GM18873 (cell line): ENCODE measurements at regions not wholly inside any gene's neighbourhood (a gene's known extent, or its start where the extent isn't known, plus 50 kb on each side); places are given as distances from the start of the nearest gene placed in this dataset.

ENCODE experiments used
- ATAC-seq: cut with Tn5 transposase; IDR thresholded peaks from one replicate; pipeline ENCODE4 v1.9.1; 2021; ENCODE audit warnings: mild to moderate bottlenecking, moderate library complexity, moderate number of reproducible peaks; ENCODE audit not compliant: unreplicated experiment, low FRiP score

DNA sequence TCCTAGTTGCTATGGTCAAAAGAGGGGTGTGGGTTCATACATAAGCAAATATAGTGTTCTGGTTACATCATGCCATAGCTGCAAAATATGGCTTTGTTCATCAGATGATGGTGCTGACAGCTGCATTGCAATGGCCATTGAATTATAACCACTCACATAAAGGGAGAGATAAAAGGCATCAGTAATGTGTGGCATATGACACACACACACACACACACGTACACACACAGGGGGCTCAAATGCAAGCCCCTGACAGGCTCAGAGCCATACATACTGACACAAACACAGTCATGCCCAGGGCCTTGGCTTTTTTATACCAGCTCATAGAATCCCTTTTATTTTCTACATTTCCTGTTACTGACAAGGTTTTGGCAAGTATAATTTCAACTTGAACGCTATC lies 698.9 kb downstream of the BCL11B start:
- ATAC-seq, result no peak

DNA sequence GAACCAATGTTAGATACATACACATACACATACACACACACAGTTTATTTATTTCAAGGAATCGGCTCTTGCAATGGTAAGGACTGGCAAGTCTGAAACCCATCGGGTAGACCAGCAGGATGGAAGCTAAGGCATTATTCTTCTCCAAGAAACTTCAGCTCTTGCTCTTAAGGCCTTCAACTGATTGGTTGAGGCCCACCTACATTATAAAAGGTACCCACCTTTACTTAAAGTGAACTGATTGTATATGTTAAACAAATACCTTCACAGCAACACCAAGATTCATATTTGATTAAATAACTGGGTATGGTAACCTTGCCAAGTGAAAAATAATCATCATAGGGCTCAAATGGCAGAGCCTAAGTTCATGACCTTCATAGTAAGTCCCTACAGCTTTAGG lies 695.5 kb downstream of the BCL11B start:
- no peak for ATAC-seq

DNA sequence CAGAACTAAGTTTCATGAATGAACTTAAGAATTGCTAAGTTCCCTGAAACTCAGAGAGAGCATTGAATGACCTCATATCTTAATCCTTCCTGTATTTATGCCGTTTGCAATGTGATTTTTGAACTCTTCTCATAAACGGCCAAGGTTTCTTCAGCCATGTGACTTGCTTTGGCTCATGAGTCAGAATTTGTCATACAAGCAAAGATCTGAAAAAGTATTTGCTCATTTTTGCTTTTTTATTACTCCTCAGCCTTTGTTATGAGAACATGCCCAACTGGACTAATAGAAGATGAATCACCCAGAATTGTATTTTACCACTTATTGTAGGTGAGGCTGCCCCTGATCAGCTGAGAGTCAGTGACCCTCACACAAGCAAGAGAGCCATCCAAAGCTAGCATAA lies 693.8 kb downstream of the BCL11B start:
- ATAC-seq, result no peak

DNA sequence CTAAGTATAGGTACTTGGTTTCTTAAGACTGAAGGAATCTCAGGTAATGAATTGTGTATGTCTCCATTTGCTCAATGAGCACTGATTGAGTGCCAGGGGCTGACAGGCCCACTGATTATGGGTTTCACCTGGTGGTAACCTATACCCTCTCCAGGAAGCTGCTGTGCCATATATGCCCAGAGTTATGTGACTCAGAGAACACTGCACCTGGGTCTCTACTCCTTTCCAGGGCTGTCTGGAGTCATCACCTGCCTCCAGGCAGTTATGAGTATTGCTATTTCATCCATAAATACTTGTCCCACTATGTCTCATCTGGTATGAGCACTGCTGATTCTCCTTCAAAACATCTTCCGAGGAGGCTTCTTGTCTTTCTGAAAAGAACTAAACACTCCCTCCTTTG lies 692.9 kb downstream of the BCL11B start:
- no peak for ATAC-seq

DNA sequence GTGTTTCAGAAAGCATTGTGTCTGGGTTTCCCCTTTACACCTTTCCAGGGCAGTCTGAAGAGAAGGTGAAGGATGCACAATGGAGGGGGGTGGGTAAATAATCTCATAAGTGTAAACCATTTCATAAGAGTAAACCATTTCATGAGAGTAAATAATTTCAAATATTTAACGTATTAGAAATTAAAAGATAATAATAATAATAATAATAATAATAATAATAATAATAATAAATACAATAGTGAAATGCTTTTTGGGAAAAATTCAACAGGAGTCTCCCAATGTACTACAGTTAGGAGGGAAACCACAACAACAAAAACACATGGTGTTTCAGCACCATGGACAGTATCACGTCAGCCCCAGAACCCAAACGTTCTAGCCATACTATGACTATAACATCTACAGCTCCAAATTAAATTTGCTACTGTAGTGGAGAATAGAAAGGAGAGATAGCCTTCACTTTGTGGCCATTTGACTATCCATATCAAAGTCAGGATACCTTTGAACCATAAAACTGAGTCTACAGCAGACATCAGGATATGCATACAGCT lies 691.8 kb downstream of the BCL11B start:
- ATAC-seq, result no peak

DNA sequence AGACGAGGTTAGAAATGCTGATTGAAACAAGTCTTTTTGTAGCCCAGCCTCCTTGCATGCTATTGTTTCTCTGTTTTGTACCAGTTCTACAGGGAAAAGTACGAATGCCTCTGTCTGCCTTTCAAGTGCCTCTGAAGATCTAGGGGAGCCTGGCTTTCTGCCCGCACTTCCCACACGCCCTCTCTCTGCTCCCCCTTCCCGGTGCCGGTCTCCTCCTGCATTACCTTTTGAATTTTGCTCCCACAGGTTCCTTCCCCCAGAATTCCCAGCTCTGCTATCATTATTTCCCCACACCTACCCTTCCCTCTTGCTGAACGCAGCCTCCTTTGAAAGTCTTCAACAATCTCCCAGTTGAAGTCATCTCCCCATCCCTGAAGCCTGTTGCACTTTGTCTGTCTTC lies 689.7 kb downstream of the BCL11B start:
- no peak for ATAC-seq

DNA sequence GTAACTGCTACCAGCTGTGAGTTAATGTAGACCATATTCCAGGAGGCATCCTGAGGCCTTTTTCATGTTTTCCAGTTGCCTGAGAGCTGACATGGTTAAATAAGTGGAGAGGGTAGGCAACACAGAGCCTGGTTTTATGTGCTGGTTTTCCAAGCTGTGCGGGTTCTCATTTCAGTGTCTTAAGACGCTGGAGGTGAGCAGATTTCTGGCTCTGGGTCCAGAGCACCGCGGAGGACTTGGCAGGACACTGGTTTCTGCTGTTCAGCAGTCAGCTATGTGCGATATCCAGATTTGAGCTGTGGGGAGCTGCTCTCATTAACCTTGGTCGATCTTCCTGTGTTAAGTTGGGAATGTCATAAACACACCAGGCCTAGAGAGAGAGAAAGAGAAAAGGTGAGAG lies 680.8 kb downstream of the BCL11B start:
- ATAC-seq, result no peak

DNA sequence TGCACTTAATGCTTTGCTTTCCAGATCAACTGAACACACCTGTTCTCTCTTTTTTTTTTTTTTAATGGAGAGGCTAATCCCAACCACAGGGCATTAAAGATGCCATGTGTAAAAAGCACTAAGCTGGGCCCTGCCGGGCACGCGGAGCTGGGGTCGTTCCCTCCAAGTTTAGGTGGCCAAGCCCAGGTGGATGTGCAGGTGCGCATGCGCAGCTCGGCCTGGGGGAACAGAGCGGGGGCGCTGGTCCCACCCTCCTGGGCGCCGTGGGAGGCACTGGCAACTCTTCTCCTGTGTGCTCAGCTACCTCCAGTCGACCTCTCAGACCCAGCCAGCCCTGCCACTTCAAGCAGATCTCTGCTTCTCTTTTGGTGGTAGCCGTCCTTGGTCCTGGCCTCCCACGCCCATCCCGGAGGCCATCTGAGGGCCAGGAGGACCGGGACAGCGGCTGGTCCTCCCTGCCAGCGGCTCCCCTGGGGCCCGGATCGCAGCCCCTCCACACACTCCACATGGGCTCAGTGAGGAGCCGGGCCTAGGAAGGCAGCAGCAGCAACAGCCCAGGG lies 679.3 kb downstream of the BCL11B start:
- no peak for ATAC-seq

DNA sequence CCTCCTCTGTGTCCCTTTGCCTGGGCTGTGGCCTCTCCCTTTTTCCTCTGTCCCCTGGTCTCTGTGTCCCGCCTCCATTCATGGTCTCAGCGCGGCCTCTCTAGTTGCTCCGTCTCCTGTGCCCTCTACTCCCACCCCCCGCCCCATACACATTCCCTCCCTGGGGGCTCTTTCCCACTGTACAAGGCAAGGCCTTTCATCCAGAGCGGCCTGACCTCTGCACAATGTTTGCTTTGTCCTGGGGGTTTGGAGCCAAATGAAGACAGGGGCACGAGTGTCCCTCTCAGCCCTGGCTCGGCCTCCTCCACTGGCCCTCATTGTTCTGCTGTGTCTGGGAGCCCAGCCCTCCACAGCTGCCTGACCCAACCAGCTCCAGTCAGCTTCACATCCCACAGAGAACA lies 678.6 kb downstream of the BCL11B start:
- no peak for ATAC-seq

DNA sequence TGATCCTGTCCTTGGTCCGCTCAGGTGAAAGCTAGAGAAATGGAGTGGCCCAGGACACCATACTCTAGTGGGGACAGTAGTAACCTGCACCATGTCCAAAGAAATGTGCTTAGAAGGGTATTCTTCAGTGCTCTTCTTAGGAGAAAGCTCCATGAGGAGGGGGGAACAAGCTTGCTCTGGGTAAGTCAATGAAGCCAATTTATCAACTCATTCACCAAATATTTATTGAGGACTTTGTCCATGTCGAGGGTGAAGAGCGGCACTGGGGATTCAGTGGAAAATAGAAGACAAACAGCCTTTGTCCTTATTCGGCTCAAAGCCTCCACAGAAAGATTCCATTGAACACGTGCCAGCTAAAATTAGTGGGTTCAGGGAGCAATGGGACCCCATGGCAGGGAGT lies 677.8 kb downstream of the BCL11B start:
- no peak for ATAC-seq

DNA sequence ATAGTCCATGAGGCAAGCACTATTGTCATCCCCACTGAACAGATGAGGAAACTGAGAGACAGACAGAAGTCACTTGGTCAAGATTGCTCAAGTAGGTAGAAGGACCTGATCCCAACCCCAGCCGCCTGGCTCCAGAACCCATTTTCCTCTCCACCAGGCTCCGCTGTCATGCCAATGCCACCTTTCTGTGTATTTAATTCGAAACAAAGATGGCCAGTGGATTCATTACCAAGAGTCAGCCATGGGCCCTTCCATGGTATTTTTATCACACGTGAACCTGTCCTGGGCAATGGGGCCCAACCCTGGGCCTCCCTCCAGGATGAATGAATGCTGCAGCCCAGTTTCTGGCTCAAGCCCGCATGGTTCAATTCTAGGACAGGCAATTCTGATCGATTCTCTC lies 673.4 kb downstream of the BCL11B start:
- no peak for ATAC-seq

DNA sequence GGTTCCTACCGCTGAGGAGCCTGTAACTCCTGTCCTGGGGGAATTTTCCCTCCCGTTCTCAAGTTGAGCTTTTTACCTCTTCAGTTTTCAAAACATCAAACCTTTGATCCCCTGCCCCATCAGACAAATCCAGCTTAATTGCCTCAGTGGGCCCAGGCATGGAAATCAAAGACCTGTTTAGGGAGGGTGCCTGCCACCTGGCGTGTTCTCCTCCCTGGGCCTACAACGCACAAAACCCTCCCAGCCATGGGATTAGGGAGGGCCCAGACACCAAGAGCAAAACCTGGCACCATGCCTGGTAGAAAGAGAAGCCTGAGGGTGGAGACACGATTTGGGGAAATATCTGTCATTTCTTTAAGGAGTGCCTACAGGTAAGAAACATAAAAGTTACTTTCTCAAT lies 672.9 kb downstream of the BCL11B start:
- ATAC-seq, result no peak

DNA sequence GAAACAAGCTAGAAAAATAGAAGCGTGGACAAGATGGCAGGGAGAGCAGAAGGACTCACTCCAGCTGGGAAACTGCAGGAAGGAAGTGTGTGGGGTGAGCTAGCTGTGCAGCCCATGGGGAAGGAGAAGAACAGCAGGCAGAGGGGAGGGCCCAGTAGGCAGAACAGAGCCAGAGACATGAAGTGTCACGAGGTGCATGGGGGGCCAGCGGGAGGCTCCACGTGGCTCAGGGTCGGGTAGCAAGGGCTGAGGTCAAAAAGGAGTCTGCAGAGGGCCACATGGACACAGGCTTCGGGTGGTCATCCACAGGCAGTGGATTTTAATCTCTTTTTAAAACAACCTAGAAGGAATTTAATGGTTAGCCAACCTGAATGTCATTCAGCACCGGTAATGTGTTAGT lies 669.0 kb downstream of the BCL11B start:
- ATAC-seq, result no peak

DNA sequence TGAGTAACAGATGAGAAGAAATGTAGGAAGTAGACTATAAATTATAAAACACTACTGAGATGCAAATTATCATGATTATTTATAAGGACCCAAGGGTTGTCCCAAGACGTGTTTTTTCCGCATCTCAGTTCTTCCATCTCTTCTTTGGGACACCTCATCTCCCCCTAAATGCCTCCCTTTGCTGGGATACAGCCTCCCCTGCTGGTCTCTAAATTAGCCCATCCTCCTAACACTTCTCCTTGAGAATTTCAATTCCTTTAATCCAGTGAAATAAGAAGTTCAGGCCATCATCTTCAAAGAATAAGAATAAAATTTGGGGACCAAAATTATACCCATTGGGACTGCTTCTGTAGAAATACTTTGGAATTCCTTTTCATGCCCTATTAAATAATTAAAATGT lies 667.0 kb downstream of the BCL11B start:
- ATAC-seq, result no peak

DNA sequence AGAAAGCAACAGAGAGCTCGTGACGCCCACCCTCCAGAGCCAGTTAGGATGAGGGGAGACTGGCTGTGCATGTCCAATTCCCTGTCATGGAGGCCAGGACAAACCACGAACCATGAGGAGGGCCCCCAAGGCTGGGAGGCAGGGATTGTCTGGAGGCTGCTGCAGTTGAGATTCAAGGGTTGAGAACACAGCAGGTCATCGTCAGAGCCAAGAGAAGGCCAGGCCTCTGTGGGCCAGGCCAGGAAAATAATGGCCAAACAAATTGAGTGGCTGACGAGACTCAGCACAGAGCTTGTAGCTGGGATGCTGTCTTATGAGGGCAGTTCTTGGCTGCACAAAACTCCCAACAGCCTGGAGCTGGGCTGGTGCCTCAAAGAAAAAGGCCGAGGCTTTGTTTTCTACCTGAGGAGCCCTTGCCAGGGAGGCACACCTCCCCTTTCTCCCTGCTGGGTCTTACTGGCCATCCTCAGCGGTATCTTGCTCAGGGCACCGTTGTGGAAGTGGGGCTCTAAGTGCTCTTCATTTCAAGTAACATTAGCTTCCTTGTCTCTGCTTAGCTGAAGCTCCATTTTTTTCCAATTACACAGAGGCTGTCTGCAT lies 665.9 kb downstream of the BCL11B start:
- ATAC-seq, result no peak

DNA sequence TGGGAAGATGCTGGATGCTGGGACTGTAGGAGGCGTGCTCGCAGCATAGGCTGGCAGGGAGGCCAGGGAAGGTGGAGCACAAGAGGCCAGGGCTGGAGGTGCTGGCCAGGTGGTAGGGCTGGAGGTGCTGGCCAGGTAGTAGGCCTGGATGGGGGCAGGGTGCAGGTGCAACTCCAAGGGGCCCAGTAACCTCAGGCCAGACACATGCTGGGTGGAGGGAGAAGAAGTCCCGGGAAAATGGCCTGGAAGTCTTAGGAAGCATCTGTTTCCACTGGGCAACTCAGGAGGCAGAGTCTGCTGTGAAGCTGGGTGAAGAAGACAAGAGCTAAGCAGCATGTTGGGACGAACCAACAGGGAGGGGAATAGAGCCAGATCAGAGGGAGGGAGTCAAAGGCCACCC lies 665.2 kb downstream of the BCL11B start:
- no peak for ATAC-seq

DNA sequence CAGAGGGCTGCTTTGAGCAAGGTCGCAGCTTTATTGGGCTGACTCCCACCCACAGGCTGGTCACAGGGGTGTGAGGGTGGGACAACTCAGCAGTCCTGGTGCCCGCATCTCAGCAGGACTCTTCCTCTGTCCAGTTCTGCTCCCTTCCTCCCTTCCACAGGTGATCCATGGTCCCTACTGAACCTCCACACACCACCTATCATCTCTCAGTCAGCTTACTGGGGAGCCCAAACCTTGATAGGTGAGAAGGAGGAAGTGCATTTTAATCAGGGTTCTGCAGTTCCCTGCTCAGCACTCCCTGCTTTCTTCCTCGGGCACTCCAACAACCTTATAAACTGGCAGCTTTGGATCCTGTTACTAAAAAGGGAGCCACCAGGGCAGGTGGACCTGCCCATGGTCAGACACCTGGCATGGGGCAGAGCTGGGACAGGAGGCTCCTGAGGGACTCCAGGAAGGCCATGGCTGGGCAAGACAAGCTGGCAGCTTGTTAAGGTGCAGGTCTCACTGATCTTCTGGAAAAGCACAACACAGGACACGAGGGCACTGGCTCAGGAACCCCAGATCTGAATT lies 664.6 kb downstream of the BCL11B start:
- ATAC-seq, result no peak

DNA sequence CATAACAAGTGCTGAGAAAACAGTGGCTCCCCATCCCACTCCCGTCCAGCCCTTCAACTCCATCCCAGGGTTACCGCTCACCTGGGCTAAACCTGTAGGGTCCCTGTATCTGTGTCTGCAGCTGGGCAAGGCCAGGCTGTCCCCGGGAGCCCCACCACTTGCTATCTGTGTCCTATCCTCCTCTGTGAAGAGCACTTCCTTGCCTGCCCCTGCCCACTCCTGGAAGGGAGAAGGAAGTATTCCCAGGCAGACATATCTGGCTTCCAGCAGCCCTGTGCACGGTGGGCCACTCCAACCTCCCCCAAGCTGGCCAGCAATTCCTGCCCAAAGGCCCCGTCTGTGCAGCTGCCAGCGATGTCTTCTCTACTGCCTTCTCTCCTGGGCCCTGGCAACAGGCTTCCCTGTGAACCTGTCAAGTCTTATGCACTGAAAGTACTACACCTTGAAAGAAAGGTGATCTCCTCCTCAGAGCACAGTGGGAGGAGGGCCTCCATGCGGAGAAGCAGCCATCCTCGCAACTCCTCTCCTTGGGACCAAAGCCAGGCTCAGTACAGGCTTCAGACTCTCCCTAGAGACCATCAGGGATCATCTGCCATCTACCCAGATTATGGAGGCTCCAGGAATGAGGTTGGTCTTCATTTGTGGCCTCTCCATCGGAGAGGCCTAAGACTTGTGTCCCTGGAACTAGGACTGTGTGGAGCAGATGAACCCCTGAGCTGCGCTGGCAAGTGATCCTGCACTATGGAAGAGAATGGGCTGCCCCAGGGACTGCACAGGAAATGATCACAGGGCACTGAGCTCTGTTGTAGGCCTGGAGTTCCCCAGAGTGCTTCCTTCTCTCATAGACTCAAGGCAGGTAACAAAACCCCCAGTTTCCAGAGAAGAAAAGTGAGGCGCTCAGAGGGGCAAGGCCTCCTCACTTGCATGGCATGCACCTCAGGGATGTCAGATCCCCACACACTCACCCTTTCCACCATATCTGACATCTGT lies 663.6 kb downstream of the BCL11B start:
- no peak for ATAC-seq

DNA sequence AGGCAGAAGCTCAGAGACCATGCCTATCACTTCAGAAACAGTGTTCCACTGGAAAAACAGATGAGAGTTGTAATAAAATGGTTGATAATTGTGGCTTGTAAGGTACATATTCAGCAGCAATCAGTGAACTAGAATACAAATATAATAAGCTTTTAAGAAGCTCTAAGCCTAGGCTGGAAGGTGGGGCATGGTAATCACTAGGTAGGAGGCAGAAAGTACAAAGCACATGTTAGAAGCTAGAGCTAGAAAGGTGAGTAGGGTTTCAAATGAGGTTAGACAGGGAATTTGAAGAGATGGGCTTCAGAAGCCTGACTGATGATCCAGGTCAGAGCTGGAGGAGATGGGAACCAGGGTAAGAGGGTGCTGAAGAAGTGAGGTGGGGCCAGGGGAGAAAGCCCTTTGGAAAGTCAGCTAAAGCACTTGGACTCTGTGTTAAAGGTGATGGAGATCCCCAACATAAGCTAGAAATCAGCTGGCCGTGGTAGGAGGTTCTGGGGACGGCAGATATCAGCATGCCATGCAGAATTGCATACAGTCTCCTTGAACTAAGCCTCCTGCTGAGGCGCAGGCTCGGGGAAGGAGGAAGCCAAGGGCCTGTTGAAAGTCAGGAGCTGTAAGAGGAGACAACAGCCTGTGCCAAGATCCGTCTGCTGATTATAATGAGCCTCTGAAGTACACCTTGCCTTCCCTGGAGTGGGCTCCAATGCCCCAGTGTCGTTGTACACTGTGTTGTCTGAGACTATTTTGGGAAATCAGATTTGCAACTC lies 659.4 kb downstream of the BCL11B start:
- ATAC-seq, result no peak

DNA sequence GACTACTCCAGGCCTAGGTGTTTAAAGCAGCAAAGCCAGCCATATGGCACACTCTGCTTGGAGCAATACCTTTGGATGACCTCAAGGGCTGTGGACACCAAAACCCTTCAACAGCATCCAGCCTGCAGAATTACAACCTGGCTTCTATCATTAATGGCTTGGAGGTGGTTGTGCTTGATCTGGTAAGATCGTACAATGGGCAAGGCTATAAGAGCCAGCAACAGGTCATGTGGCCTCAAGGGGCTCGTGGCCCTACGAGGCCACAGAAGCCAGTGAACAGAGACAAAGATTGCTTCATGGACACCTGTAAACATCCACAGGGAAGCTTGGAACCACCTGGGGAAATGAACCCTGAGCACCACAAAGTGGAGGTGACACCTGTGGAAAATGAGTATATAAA lies 657.3 kb downstream of the BCL11B start:
- ATAC-seq, result no peak
